Common myeloid progenitor, CD34-positive (primary cell): ENCODE measurements at regions not wholly inside any gene's neighbourhood (a gene's known extent, or its start where the extent isn't known, plus 50 kb on each side); places are given as distances from the start of the nearest gene placed in this dataset.
"Not testable (repeated sequence)": the region's sequence is repeated elsewhere in the genome, so short reads cannot be mapped to it uniquely, and the experiment has no call there.

Source experiments
- CTCF ChIA-PET: fragments of 350-600 bp; sonication (Branson Sonifier 250); formaldehyde crosslinking; loops from one replicate; lab custom pipeline; 2021; ENCODE audit warnings: antibody characterized with exemption; lab: Charles Lee
- POLR2A ChIA-PET: fragments of 350-600 bp; sonication (Branson Sonifier 250); formaldehyde crosslinking; loops from one replicate; lab custom pipeline; 2021; ENCODE audit warnings: antibody characterized with exemption; lab: Charles Lee
- DNase-seq, 3 donors: peaks; one replicate each; pipeline versions ENCODE4 v3.0.0 to v3.0.0-alpha.2; 2013
- H3K27ac ChIP-seq, 2 experiments: 1 replicate in 1 of 2; 2 replicates in 1 of 2; pipeline ENCODE4 v1.7.0; 2013; ENCODE audit warnings: inconsistent platforms in 2 of 2, low read length in 2 of 2, mild to moderate bottlenecking in 2 of 2, low read depth in 1 of 2, moderate library complexity in 1 of 2; ENCODE audit not compliant: severe bottlenecking in 2 of 2, insufficient read depth in 1 of 2, poor library complexity in 1 of 2
- H3K27me3 ChIP-seq, 5 experiments: replicated peaks in 2 of 5; 1 replicate in 3 of 5; 2 replicates in 2 of 5; pipeline versions ENCODE4 v1.6.1 to v1.7.0; 2013; ENCODE audit warnings: low read length in 4 of 5, mild to moderate bottlenecking in 2 of 5, moderate library complexity in 2 of 5, inconsistent platforms in 1 of 5; ENCODE audit not compliant: insufficient read depth in 5 of 5, control insufficient read depth in 4 of 5
- H3K36me3 ChIP-seq, 4 experiments: 1 replicate in 2 of 4; 2 replicates in 2 of 4; pipeline versions ENCODE4 v1.6.1 to v1.7.0; 2013; ENCODE audit warnings: low read length in 3 of 4, control low read depth in 1 of 4, mild to moderate bottlenecking in 1 of 4; ENCODE audit not compliant: control insufficient read depth in 4 of 4, insufficient read depth in 4 of 4
- H3K4me1 ChIP-seq, 4 experiments: 1 replicate in 3 of 4; 2 replicates in 1 of 4; pipeline versions ENCODE4 v1.6.1 to v1.7.1; 2013; ENCODE audit warnings: low read length in 3 of 4, mild to moderate bottlenecking in 3 of 4, control low read depth in 1 of 4, inconsistent platforms in 1 of 4, moderate library complexity in 1 of 4; ENCODE audit not compliant: control insufficient read depth in 4 of 4, insufficient read depth in 4 of 4; ENCODE audit errors: control extremely low read depth in 1 of 4
- H3K4me3 ChIP-seq, 7 experiments: 1 replicate in 4 of 7; 2 replicates in 3 of 7; pipeline versions ENCODE4 v1.5.1 to v1.7.0; 2013; ENCODE audit warnings: mild to moderate bottlenecking in 7 of 7, low read length in 6 of 7, moderate library complexity in 6 of 7, inconsistent platforms in 2 of 7, low read depth in 2 of 7, control low read depth in 1 of 7; ENCODE audit not compliant: insufficient read depth in 4 of 7, control insufficient read depth in 1 of 7; ENCODE audit errors: extremely low read depth in 1 of 7
- H3K9me3 ChIP-seq, 5 experiments: 1 replicate in 4 of 5; 2 replicates in 1 of 5; pipeline versions ENCODE4 v1.6.1 to v1.7.1; 2013; ENCODE audit warnings: low read length in 4 of 5, mild to moderate bottlenecking in 2 of 5, inconsistent platforms in 1 of 5, low read depth in 1 of 5, moderate library complexity in 1 of 5; ENCODE audit not compliant: control insufficient read depth in 4 of 5, insufficient read depth in 2 of 5; ENCODE audit errors: control extremely low read depth in 1 of 5
- WGBS: methylation state at CpG from one replicate; pipeline ENCODE4 v1.1.5; 2013; ENCODE audit not compliant: insufficient coverage; 5-methylcytosine and 5-hydroxymethylcytosine counted together

DNA sequence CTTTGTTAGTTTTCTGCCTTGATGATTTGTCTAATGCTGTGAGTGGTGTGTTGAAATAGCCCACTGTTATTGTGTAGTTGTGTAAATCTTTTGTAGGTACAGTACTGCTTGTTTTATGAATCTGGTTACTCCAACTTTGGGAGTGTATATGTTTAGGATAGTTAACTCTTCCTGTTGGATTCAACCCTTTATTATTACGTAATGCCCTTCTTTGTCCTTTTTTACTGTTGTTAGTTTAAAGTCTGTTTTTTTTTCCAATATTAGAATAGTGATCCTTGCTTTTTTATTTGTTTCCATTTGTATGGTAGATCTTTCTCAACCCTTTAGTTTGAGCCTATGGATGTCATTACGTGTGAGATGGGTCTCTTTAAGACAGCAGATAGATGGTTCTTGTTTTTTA lies 261.5 kb upstream of the CDH2 start:
- CTCF ChIA-PET, result no interaction called here
- Histone ChIP-seq H3K4me1 (no peaks in the 10 kb centered on the region), H3K36me3 (no peaks in the 10 kb centered on the region), H3K4me3 (no peak overlapping the region), H3K9me3 (no peaks in the 10 kb centered on the region), H3K27ac (no peak overlapping the region), H3K27me3 (no peaks in the 10 kb centered on the region)
- WGBS, result no CpG with 5 or more reads among the region's 2 CpGs
- no peak for DNase-seq
- POLR2A ChIA-PET, result no interaction called here

GRCh38 chr18:28432339-28432738 lies 255.4 kb upstream of the CDH2 start:
- Histone ChIP-seq H3K36me3 (no peaks in the 10 kb centered on the region), H3K4me1 (no peaks in the 10 kb centered on the region), H3K9me3 (no peaks in the 10 kb centered on the region), H3K27me3 (no peaks in the 10 kb centered on the region), H3K27ac (no peak overlapping the region), H3K4me3 (no peak overlapping the region)
- ChIA-PET POLR2A (no interaction called here), CTCF (no interaction called here)
- DNase-seq, result no peak
- no CpG with 5 or more reads among the region's 5 CpGs for WGBS

DNA sequence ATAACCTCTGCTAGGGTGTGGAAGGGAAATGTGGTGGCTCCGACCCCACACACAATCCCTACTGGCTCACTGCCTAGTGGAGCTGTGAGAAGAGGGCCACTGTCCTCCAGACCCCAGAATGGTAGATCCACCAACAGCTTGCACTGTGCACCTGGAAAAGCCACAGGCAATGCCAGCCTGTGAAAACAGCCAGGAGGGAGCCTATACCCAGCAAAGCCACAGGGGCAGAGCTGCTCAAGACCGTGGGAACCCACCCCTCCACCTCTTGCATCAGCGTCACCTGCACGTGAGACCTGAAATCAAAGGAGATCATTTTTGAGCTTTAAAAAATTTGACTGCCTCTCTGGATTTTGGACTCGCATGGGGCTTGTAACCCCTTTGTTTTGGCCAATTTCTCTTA lies 249.0 kb upstream of the CDH2 start:
- Histone ChIP-seq H3K4me1 (no peaks in the 10 kb centered on the region), H3K27ac (no peak overlapping the region), H3K27me3 (no peaks in the 10 kb centered on the region), H3K9me3 (peaks cover 0 to 4% (median 2%) of the 10 kb centered on the region in 5 experiments), H3K36me3 (no peaks in the 10 kb centered on the region), H3K4me3 (no peak overlapping the region)
- ChIA-PET CTCF (no interaction called here), POLR2A (no interaction called here)
- DNase-seq, result no peak
- 90% methylated on average over 4 of the region's 5 CpGs for WGBS

DNA sequence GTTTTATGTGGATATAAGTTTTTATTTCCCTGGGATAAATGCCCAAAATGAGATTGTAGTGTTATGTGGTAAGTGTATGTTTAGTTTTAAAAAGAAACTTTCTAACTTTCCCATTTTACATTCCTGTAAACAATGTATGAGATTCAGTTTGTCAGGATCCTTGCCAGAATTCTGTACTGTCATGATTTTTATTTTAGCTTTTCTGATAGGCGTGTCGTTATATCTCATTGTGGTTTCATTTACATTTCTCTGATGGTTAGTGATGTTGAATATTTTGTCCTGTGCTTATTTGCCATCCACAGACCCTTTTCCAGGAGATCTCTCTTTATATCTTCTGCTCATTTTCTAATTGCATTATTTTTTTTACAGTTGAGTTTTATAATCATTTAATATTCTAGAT lies 245.6 kb upstream of the CDH2 start:
- Histone ChIP-seq H3K36me3 (no peaks in the 10 kb centered on the region), H3K27ac (no peak overlapping the region), H3K4me3 (no peak overlapping the region), H3K4me1 (no peaks in the 10 kb centered on the region), H3K9me3 (peaks cover 0 to 4% (median 2%) of the 10 kb centered on the region in 5 experiments), H3K27me3 (no peaks in the 10 kb centered on the region)
- DNase-seq, result no peak
- WGBS, result no CpG with 5 or more reads among the region's 2 CpGs
- CTCF ChIA-PET, result no interaction called here
- POLR2A ChIA-PET, result no interaction called here

GRCh38 chr18:28421950-28422349 lies 245.0 kb upstream of the CDH2 start:
- H3K36me3 ChIP-seq, H3K27me3 ChIP-seq, H3K4me3 ChIP-seq, POLR2A ChIA-PET, H3K9me3 ChIP-seq, DNase-seq, CTCF ChIA-PET, H3K4me1 ChIP-seq, H3K27ac ChIP-seq: not testable (repeated sequence)
- no CpG with 5 or more reads among the region's 17 CpGs for WGBS

DNA sequence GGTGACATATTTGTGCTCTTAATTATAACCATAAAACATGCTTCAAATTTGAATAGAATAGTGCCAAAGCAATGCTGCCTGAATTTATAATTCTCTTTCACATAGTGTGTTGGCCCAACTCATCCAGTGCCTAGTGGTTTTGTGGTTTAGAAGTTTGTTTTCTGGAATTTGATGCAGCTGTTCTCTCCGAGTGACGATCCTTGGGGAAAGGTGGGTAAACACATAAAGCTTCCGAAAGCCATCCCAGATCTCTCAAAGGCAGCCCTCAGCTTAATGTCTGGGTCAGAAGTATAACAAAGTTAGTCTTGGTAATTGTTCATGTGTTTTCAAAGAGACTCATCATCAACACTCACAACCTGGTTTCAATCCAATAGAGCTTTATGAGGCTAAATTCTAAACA lies 235.6 kb upstream of the CDH2 start:
- no peaks in the 10 kb centered on the region for H3K27me3 ChIP-seq

GRCh38 chr18:28411806-28412205 lies 234.9 kb upstream of the CDH2 start:
- no peaks in the 10 kb centered on the region for H3K4me1 ChIP-seq
- no peaks in the 10 kb centered on the region for H3K27me3 ChIP-seq
- H3K36me3 ChIP-seq, result no peaks in the 10 kb centered on the region
- H3K9me3 ChIP-seq, result peaks cover 0 to 1% (median 0%) of the 10 kb centered on the region in 5 experiments
- no peak for DNase-seq
- POLR2A ChIA-PET, result no interaction called here
- WGBS, result 96% methylated on average over 2 of the region's 2 CpGs
- no peak overlapping the region for H3K4me3 ChIP-seq
- no peak overlapping the region for H3K27ac ChIP-seq
- CTCF ChIA-PET, result no interaction called here

More for the DNA sequence above, 235.6 kb upstream of the CDH2 start:
- WGBS, result 100% methylated on average over 1 of the region's 3 CpGs
- Histone ChIP-seq H3K27ac (no peak overlapping the region), H3K4me3 (no peak overlapping the region), H3K9me3 (peaks cover 0 to 1% (median 0%) of the 10 kb centered on the region in 5 experiments), H3K4me1 (no peaks in the 10 kb centered on the region), H3K36me3 (no peaks in the 10 kb centered on the region)
- ChIA-PET POLR2A (no interaction called here), CTCF (no interaction called here)
- no peak for DNase-seq
